Stimulated activated CD8-positive, alpha-beta memory T cell treated with anti-CD3 and anti-CD28 coated beads, Interleukin-12 subunit alpha, Interleukin-12 subunit beta, amount 100 ng/mL, for 1 hour (primary cell): ENCODE measurements at regions not wholly inside any gene's neighbourhood (a gene's known extent, or its start where the extent isn't known, plus 50 kb on each side); places are given as distances from the start of the nearest gene placed in this dataset.
"Not testable (repeated sequence)": the region's sequence is repeated elsewhere in the genome, so short reads cannot be mapped to it uniquely, and the experiment has no call there.

Experiments
- DNase-seq: peaks from one replicate; pipeline ENCODE4 v3.0.0-alpha.2; 2020; ENCODE audit warnings: low read depth

DNA sequence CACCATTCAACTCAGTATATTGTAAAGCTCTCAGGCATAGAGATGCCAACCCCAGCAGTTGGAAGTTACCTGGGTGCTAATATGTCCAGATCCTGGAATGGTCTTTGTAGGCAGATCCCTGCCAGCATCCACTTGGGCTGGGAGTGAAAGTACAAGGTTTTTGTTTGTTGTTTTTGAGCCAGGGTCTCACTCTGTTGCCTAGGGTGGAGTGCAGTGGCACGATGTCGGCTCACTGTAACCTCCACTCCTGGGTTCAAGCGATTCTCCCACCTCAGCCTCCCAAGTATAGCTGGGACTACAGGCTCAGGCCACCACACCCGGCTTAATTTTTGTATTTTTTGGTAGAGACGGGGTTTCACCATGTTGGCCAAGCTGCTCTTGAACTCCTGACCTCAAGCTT lies 177.6 kb downstream of the IRF8 start:
- no peak for DNase-seq

DNA sequence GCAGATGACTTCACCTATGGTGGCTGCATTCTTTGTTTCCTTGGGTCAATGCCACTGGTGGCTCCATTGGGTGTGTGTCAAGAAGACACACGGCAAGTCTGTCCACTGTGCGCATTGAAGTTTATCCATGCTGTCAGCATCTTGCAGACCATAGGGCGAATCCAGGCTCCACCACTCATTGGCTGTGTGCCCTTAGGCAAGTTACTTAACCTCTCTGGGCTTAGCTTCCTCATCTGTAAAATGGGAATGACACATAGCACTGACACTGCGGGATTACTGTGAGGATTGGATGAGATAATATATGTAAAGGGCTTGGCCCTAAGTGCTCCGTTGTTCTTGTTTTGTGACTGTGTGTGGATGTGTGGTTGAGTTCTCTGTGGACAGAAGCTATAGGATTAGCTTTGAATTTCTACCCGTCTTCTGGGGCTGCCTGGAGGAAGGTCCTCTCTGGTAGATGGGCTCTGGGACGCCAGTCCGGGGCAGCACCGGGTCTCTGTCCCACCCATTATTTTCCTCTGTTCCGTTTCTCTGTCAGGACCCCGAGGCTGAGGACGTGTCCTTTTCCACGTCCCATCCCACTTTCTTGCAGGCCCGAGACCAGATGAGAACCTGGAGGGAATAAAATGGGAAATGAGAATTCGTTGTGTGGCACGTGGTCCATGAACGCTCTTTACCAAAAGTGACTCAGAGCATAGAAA lies 178.4 kb downstream of the IRF8 start:
- DNase-seq: no peak

DNA sequence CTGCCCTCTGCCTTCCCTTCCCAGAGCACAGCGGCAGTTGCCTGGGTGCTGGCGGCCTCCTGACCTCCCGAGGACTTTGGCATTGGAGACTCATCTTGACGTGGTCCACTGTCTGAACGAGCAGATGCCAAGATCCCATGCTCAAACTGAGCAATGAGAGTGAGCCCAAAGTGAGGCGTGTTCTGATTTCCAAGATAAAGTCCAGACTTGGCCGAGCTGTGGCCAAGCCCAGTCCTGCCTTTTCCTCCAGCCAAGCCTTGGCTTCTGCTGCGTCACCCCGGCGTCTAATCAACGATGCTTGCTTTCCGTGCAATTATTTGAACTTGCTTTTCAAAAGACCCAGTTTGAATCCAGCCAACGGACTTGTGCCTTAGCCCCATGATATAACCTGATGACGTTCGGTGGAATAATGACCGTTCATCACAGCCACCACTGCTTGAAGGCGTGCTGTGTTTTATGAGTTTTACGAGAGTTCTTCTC lies 179.2 kb downstream of the IRF8 start:
- no peak for DNase-seq

DNA sequence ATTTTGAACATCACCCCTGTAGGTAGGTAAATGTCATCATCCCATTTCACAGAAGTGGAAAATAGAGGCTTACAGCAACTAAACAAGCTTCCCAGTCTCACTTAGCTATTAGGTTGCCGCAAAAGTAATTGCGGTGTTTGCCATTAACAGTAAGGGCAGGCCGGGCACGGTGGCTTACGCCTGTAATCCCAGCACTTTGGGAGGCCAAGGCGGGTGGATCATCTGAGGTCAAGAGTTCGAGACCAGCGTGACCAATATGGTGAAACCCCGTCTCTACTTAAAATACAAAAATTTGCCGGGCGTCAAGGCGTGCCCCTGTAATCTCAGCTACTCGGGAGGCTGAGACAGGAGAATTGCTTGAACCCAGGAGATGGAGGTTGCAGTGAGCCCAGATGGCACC lies 179.7 kb downstream of the IRF8 start:
- DNase-seq: not testable (repeated sequence)

DNA sequence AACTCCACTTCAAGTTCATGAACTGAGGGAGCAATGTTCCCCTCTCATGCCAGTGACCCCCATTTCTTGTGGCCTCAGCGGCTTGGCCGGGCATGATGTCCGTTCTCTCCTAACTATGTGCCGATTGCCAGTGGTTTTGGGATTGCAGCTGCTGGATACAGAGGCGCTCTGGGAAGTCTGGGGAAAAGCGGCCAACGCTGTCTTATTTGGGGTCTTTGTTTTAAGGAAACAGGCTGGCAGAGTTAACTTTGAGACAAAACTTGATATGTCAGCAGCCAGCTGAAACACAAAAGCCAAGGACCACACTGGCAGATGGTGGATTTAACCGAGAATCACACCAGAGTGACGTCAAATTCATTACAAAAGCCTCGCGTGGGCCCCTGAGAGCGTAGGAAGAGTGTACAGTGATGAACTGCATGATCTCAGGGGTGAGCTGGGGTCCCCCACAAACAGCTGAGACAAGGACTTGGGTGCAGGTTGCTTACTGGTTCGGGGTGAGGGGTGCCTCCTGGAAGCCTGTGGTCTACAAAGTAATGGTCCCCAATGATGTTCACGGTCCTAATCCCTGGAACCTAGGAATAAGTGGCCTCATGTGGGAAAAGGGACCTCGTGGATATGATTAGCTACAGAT lies 180.4 kb downstream of the IRF8 start:
- DNase-seq: no peak

DNA sequence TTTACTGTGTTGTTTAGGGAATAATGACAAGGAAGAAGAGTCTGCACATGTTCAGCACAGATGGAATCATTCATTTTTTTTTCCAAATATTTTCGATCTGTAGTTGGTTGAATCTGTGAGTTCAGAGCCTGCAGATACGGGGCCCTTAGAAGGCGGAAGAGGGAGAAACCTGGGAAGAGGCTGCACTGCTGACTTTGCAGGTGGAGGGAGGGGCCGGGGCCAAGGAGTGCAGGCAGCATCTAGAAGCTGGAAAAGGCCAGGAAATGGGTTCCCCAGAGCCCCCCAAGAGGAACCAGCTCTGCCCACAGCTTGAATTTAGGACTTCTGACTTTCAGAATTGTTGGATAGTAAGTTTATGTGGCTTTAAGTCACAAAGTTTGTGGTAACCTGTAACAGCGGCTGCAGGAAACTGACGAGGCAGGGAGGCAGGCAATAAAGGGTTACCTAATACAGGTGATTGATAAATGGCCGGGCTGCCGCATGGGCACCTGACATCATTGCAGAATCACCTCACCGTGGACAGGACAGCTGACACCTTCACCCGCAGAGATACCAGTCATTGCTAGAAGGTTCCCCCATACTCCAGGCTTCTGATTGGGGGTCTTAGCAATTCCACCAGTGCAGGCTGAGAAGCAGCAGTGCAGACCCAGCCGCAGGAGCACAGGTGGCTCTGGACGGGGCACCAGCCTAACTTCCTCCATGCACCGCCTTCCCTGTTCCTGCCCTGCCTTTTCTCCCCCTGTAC lies 181.3 kb downstream of the IRF8 start:
- no peak for DNase-seq

DNA sequence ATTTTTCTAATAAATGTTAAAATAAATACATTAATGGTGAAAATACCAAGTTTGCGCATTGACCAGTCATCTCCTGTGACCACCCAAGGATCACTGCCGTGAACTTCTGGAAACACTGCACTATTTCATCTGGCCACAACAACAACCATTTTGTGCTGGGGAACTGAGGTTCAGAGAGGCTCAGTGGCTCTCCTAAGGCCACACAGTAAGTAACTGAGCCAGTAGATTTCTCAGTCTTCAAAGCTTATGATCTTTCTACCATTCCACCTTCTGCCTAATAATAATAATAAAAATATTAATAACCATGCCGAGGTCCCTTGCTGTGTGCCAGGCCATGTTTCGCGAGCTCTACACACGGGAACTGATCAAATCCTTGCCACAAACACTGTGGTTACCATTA lies 182.0 kb downstream of the IRF8 start:
- no peak for DNase-seq

DNA sequence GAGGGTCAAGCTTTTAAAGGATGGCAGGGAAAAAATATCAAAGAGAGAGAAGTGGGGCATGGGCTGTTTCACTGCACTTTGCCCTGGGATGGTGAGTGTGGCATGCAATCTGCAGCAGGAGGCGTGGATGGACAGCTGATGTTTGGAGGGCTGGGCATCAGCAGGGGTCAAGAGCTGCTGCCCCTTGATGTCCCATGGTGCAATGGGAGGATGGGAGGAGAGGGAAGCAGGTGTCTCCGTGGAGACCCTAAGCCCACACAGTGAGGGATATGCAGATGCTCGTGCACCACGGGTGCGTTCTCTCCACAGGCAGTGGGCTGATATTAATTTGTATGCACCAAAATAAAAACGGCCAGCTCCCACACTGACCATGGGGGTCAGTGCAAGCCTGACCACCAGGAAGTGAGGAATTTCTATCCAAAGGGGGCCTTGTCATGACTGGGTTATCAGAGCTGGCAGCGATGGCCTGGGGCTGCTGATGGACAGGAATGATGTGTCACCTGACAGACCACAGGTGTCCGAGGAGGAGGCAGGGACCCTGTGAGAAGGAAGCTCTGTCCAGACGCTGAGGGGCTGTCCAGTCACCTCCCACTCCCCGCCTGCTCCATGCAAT lies 183.6 kb downstream of the IRF8 start:
- no peak for DNase-seq

DNA sequence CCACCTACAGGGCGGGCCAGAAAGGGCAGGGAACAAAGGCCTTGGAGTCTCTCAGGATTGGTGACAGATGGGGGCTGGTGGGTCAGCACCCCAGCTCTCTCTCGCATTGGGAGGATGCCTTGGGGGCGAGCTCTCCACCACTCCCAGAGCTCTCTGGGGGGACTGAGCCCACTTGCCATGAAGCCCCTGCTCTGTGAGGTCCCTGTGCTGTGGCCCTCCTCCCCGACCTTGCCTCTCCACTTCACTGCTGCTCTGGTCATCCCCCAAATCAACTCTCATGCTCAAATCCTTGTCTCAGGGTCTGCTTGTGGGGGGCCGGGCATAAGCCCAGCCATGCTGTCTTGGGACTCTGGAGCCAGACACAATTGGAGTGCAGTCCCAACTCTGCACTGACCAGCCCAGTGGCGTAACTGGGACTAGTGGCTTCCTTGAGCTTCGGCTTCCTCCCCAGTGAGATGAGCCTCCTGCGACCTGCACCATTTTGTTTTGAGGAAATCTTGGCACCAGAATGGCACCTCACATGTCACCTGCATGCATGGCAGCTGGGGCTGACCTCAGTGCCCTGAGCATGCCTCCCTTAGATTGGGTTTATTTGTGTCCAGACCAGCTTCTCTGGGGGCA lies 184.5 kb downstream of the IRF8 start:
- DNase-seq: no peak

DNA sequence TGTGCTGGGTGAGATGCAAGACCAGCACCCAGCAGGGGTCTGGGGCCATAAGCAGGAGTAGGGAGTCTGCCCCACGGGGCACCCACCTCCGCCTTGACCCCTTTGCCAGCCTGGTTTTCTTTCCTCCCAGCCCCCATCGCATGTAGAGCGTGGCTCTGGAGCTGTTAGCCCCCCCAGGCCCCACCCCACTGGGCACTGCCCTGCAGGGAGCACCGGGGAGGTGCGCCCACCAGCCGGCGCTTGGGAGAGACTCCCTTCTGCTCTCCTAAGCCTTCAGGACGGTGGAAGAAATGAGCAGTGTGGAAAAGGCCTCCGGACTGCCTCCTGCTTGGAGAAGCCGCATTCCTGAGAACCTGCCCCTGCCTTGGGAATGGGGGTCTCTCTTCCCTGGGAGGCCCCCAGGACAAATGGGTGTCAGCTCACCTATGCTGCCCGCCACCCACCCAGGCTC lies 186.2 kb downstream of the IRF8 start:
- DNase-seq: no peak

DNA sequence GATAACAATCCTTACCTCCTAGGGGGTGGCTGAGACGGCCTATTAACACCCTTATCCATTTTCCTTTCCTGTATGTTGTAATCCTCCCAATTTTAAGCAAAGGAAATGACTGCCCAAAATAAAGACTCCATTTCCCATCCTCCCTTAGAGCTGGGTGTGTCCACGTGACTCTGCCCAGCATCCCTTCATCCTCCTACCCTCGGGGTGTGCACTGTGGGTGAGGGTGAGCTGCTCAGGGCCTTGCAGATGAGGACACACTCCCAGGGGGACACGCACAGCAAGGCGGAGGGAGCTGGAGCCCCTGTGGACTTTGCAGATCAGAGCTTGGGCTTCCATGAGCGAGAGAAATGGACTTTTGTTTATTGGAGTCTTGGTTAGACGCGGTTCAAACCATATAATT lies 186.8 kb downstream of the IRF8 start:
- no peak for DNase-seq

DNA sequence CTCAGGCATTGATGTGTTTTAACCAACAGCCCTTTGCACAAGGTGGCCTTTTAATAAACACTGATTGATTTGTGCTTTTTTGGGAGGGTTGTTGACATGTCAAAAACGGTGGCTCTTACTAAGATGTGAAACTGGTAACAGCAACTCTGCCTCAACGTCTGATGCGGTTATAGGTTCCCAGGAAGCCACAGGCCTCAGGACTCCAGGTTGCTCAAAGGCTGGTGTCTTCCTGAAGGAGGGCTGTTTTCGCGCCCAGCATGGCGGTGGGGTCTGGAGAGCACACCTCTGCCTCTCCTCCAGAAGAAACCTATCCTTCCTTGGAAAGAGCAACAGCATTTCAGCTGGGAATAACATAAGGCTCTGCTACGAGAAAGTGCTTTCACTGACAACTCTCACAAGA lies 187.5 kb downstream of the IRF8 start:
- DNase-seq: no peak

DNA sequence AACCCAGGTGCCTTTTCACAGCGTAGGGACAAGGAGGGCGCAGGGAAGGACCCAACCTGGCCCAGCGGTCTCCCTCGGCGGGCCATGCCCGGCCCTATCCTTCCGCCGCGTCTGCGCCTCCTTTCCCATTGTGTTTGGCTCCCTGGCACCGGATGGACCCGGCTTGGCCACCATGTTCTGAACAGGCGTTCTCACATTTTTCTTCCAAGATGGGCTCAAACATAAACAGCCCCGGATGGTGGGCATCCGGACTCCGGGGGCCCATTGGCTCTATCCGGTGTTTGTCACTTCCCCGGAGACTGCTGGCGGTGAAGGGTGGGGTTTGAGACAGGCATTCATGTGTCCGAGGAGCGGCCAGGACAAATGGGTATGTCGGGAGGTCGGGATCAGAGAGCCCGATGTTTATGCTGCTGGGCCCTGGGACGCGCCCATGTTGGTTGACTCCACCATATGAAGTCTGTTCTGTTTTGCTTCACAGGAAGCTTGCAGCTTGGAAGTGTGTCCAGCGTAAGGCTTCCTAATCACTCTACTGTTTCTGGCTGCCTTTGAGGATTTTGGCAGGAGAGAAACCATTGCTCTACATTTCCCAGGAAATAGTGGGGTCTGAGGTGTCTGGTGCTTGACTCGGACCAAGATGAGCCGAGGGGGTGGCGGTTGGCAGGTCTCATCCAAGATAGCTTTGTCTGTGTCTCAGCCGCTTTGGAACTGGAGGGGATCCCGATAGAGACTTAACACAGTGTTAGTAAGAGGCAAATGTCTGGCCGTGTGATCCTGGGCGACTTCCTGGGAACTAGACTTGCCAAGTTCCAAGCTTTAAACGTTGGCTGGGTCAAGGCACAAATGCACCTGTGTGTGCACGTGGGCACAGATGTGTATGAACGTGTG lies 188.3 kb downstream of the IRF8 start:
- DNase-seq: no peak

DNA sequence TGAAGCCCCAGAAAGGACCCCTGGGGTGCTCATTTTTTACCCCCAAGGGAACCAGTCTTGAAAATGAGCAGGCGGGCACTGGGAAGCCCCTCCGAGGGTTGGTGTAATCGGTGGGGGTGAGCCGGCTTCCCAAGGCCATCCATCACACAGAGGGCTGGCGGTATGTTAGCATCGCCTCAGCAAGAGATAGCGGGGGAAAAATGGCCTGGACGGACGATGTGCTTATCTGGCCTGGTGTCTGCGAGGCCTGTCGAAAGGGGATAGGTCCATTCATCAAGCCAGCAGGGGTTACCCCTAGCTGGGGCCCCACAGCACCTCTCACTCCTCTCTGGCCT lies 188.9 kb downstream of the IRF8 start:
- DNase-seq: no peak

DNA sequence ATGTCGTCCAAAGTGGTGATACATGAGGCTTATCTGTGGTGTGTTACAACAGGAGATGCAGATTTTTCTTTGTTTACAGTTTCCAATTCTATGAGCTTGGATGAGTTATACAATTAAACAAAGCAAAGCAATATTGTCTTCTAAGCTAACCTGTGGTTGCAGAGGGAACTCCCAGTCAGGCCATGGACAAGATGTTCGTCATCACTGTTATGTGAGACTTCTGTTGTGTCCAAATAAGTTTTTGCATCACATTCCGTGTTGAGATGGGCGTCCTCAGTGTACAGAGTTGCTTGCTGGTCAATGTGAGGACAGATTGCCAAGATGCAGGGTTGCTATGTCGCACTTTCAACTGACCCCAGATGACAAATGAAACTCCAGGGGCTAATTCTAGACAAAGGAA lies 189.3 kb downstream of the IRF8 start:
- DNase-seq: no peak

DNA sequence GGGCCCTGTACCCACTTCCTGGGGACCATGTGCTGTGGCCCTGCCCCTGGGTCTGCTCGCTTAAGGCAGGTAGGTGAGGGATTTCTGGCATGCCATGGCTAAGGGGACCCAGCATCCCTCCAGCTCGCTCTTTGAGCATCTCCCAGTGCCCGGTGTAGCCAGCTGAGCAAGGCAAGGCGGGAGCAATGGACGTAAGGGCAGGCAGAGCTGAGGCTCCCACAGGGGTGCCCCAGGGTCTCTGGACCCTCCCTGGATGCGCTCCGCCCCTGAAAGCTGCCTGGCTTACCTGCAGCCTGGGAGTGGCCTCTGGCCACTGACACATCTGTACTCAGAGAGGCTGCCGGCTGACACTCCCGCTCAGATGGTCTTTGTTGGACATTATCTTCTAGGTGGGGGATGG lies 189.9 kb downstream of the IRF8 start:
- DNase-seq: no peak

DNA sequence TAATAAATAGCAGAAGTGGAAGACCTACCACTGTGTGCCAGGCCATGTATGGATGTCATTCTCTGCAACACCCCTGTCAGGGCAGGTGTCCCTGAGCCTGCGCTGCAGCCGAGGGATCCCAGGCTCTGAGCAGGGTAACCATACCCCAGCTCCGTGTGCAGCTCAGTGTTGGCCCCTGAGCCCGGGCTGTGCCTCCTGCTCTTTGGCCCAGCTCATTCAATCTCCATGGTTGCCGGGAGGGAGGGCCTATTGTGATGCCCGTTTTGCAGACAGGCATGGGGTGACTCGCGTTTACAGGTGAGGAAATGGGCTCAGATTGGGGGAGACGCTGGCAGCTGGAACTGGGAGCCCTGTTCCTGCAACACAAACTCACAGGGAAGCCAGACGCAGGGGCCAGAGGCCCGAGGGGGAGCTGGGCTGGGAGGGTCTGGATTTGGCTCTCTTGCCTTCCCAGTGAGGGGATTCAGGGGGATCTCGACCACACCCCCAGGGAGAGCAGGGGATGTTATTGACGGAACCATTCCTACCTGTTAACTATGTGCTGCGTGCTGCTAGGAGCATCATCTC lies 190.5 kb downstream of the IRF8 start:
- no peak for DNase-seq

DNA sequence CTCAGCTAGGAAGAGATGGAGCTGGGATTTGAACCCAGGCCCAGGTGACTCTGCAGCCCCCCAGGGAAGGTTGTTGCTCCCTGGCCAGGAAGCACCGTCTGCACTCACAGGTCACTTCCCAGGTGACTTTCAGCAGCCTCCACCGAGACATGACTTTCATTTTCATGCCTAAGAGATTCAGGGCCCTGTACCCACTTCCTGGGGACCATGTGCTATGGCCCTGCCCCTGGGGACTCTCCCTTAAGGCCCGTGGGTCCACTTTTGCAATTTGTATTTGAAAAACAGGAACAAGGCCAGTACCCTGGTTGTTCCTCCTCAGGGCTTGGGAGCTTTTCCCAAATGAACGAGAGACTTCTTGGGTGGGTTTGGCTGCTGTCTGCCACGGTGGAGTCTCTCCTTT lies 191.0 kb downstream of the IRF8 start:
- no peak for DNase-seq

DNA sequence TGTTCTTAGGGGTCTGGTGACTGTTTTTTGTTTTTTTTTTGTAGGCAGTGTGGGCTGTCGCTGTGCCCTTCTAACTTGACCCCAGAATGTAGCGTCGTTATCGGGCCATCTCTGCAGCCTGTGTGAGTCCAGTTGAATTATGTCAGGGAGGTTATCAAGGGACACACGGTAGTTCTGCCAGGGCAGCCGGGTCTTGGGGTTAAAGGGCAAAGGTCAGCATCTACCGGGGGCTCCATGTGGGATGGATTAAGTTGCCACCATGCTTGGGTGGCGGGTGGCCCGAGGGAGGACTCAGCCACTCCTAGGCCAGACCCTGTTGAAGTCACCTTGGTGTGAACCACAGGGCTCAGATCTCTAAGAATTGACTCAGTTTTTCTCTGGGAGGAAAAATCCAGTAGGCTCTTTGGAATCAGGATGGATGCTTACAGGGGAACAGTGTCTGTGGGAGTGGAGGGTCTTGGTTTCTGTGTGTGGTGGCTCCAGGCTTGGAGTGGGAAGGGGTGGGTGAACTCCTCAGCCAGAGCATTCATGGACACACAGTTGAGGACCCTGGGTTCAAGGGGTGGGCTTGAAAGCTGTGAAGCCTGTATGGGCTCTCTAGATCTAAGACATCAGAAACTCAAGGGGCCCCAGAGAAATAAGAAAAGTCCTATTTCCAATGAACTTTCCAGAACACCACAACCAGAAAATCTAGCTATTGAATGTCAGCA lies 191.7 kb downstream of the IRF8 start:
- no peak for DNase-seq

DNA sequence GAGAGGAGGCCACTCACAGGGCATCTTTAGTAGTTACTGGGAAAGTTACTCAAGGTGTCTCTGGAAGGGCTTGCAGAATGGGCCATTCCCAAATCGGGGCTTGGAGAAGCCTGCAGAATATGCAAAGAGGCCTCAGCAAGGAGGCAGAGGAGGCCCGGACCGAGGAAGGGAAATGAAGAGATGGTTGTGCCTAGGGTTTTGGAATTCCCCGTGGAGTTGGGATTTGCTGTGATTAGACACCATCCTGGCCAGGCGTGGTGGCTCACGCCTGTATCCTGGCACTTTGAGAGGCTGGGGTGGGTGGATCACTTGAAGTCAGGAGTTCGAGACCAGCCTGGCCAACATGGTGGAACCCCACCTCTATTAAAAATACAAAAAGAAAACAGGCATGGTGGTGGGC lies 193.0 kb downstream of the IRF8 start:
- DNase-seq: no peak
